CD14-positive monocyte (primary cell): ENCODE measurements at regions not wholly inside any gene's neighbourhood (a gene's known extent, or its start where the extent isn't known, plus 50 kb on each side); places are given as distances from the start of the nearest gene placed in this dataset.

Source experiments
- DNase-seq, 3 donors: peaks; one replicate each; pipeline ENCODE4 v3.0.0-alpha.2; 2011 to 2022
- H2AFZ ChIP-seq: 2 replicates; pipeline ENCODE4 v1.6.0; 2012; ENCODE audit warnings: mild to moderate bottlenecking, low read depth, low read length, inconsistent platforms; ENCODE audit not compliant: insufficient read depth, poor library complexity, severe bottlenecking
- H3K27ac ChIP-seq, 2 donors: 1 replicate in 1 of 2; 2 replicates in 1 of 2; pipeline ENCODE4 v1.5.1; 2012 to 2013; ENCODE audit warnings: low read length in 2 of 2, control low read depth in 1 of 2, inconsistent platforms in 1 of 2, low read depth in 1 of 2, mild to moderate bottlenecking in 1 of 2
- H3K27me3 ChIP-seq, 2 donors: one replicate each; pipeline versions ENCODE4 v1.6.0 to v1.6.1; 2011 to 2013; ENCODE audit warnings: low read length in 2 of 2; ENCODE audit not compliant: control insufficient read depth in 2 of 2, insufficient read depth in 2 of 2
- H3K36me3 ChIP-seq, 2 donors: replicated peaks in 1 of 2; 1 replicate in 1 of 2; 2 replicates in 1 of 2; pipeline versions ENCODE4 v1.5.1 to v1.6.1; 2012 to 2013; ENCODE audit warnings: low read length in 2 of 2, control low read depth in 1 of 2, inconsistent platforms in 1 of 2, mild to moderate bottlenecking in 1 of 2; ENCODE audit not compliant: insufficient read depth in 2 of 2, control insufficient read depth in 1 of 2
- H3K4me1 ChIP-seq, 2 donors: 1 replicate in 1 of 2; 2 replicates in 1 of 2; pipeline versions ENCODE4 v1.5.1 to v1.6.1; 2012 to 2013; ENCODE audit warnings: low read length in 2 of 2, control low read depth in 1 of 2, inconsistent platforms in 1 of 2, mild to moderate bottlenecking in 1 of 2, moderate library complexity in 1 of 2; ENCODE audit not compliant: insufficient read depth in 2 of 2, control insufficient read depth in 1 of 2
- H3K4me2 ChIP-seq: replicated peaks from 2 replicates; pipeline ENCODE3; 2012; ENCODE audit warnings: low read length, moderate library complexity, mild to moderate bottlenecking; ENCODE audit not compliant: poor library complexity, severe bottlenecking; ENCODE audit errors: extremely low read depth
- H3K4me3 ChIP-seq, 3 experiments: fragments of 200-600 bp in 1 of 3; sonication (generic) in 1 of 3; replicated peaks in 1 of 3; 1 replicate in 2 of 3; 2 replicates in 1 of 3; pipeline ENCODE4 v1.5.1; 2011 to 2013; ENCODE audit warnings: low read length in 3 of 3, mild to moderate bottlenecking in 3 of 3, control low read depth in 2 of 3, low read depth in 2 of 3, inconsistent platforms in 1 of 3, moderate library complexity in 1 of 3
- H3K79me2 ChIP-seq: 2 replicates; pipeline ENCODE4 v1.6.0; 2012; ENCODE audit warnings: mild to moderate bottlenecking, control low read depth, inconsistent platforms, low read length, moderate library complexity; ENCODE audit not compliant: insufficient read depth
- H3K9ac ChIP-seq: 2 replicates; pipeline ENCODE4 v1.6.0; 2017; ENCODE audit warnings: low read length, mild to moderate bottlenecking; ENCODE audit not compliant: insufficient read depth, poor library complexity, severe bottlenecking
- H3K9me3 ChIP-seq, 2 donors: replicated peaks in 1 of 2; 1 replicate in 1 of 2; 2 replicates in 1 of 2; pipeline versions ENCODE4 v1.5.1 to v1.6.1; 2012 to 2013; ENCODE audit warnings: low read length in 2 of 2, control low read depth in 1 of 2; ENCODE audit not compliant: control insufficient read depth in 1 of 2, insufficient read depth in 1 of 2
- H4K20me1 ChIP-seq: 2 replicates; pipeline ENCODE4 v1.6.0; 2012; ENCODE audit warnings: mild to moderate bottlenecking, low read length, control low read depth, moderate library complexity; ENCODE audit not compliant: insufficient read depth
- H3K27ac Mint-ChIP-seq, 7 donors: one replicate each; pipeline ENCODE4 v1.8.0; 2020; ENCODE audit warnings: mild to moderate bottlenecking in 7 of 7, mixed read lengths in 7 of 7, moderate library complexity in 6 of 7, inconsistent platforms in 2 of 7
- H3K27me3 Mint-ChIP-seq, 3 donors: one replicate each; pipeline ENCODE4 v1.8.0; 2021 to 2022; ENCODE audit warnings: low read depth in 3 of 3, mild to moderate bottlenecking in 3 of 3, mixed read lengths in 3 of 3, moderate library complexity in 3 of 3, inconsistent platforms in 1 of 3
- H3K36me3 Mint-ChIP-seq, 2 donors: one replicate each; pipeline ENCODE4 v1.8.0; 2020; ENCODE audit warnings: mixed read lengths in 2 of 2, inconsistent platforms in 1 of 2, mild to moderate bottlenecking in 1 of 2
- H3K4me1 Mint-ChIP-seq: one replicate; pipeline ENCODE4 v1.8.0; 2020; ENCODE audit warnings: mild to moderate bottlenecking, mixed read lengths
- H3K4me3 Mint-ChIP-seq, 2 donors: one replicate each; pipeline ENCODE4 v1.8.0; 2020; ENCODE audit warnings: mild to moderate bottlenecking in 2 of 2, mixed read lengths in 2 of 2, moderate library complexity in 1 of 2
- H3K9me3 Mint-ChIP-seq, 7 donors: one replicate each; pipeline ENCODE4 v1.8.0; 2020 to 2022; ENCODE audit warnings: mixed read lengths in 7 of 7, mild to moderate bottlenecking in 6 of 7, moderate library complexity in 6 of 7, inconsistent platforms in 2 of 7
- CTCF ChIP-seq: fragments of 200-600 bp; IDR thresholded peaks from one replicate; pipeline ENCODE4 v1.8.0; 2022; ENCODE audit warnings: antibody characterized with exemption, mild to moderate bottlenecking
- WGBS: methylation state at CpG from one replicate; pipeline ENCODE4 v1.1.5; 2013; ENCODE audit warnings: missing lambda C conversion rate; ENCODE audit not compliant: insufficient coverage; 5-methylcytosine and 5-hydroxymethylcytosine counted together
- intact Hi-C, 2 donors: fragments of 100-400 bp; cut with micrococcal nuclease; formaldehyde crosslinking; loops; one replicate each; pipeline versions ENCODE4 v1.15.0 to v1.15.1; 2023

- H3K4me1 Mint-ChIP-seq, result no peaks in the 10 kb centered on the region
- no peak for TF ChIP-seq CTCF
- no peak overlapping the region for H3K4me3 Mint-ChIP-seq
- Histone ChIP-seq H3K4me2 (no peak overlapping the region), H4K20me1 (no peaks in the 10 kb centered on the region), H3K9me3 (no peaks in the 10 kb centered on the region), H3K79me2 (no peaks in the 10 kb centered on the region), H3K4me3 (no peak overlapping the region), H3K27ac (no peak overlapping the region), H2AFZ (no peak overlapping the region), H3K36me3 (no peaks in the 10 kb centered on the region), H3K9ac (no peak overlapping the region), H3K27me3 (no peaks in the 10 kb centered on the region), H3K4me1 (no peaks in the 10 kb centered on the region)
- H3K27me3 Mint-ChIP-seq, result peaks cover 0 to 2% (median 0%) of the 10 kb centered on the region in 3 donors
- no peak for DNase-seq
- H3K27ac Mint-ChIP-seq, result no peak overlapping the region
- H3K9me3 Mint-ChIP-seq, result peaks cover 0 to 5% (median 0%) of the 10 kb centered on the region in 7 donors
- intact Hi-C loops, result no loop called here
- H3K36me3 Mint-ChIP-seq, result no peaks in the 10 kb centered on the region
Observed at GRCh38 chr4:134297765-134298164, 96.2 kb upstream of the PABPC4L start.

DNA sequence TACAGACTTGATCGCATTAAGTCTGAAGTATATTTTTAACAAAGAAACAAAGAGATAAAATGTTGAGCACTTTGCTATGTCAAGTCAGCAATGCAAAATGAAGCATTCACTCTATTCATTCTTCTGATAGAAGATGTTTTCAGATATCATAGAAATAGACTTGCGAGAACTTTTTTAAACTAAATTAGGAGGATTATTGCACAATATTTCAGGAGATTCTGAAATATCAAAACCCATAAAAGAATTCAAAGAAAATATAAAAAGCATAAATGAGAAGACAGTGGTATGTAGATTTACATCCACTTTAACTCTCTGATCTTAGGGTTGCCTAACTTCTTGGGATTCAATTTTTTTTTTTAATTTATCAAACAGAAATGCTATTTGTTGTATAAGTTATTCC is 81.1 kb upstream of the PABPC4L start:
- H3K4me3 ChIP-seq, result no peak overlapping the region
- H3K9me3 Mint-ChIP-seq, result no peaks in the 10 kb centered on the region
- H3K79me2 ChIP-seq, result no peaks in the 10 kb centered on the region
- H4K20me1 ChIP-seq, result no peaks in the 10 kb centered on the region
- H3K27me3 Mint-ChIP-seq, result no peaks in the 10 kb centered on the region
- no peak for TF ChIP-seq CTCF
- no peaks in the 10 kb centered on the region for H3K36me3 Mint-ChIP-seq
- H3K27ac ChIP-seq, result no peak overlapping the region
- intact Hi-C loops, result no loop called here
- H3K27ac Mint-ChIP-seq, result no peak overlapping the region
- H3K4me3 Mint-ChIP-seq, result no peak overlapping the region
- no peaks in the 10 kb centered on the region for H3K4me1 ChIP-seq
- no peak overlapping the region for H3K9ac ChIP-seq
- H3K4me2 ChIP-seq, result no peak overlapping the region
- no peaks in the 10 kb centered on the region for H3K36me3 ChIP-seq
- no peaks in the 10 kb centered on the region for H3K4me1 Mint-ChIP-seq
- WGBS, result no CpG with 5 or more reads among the region's 2 CpGs
- no peaks in the 10 kb centered on the region for H3K27me3 ChIP-seq
- H3K9me3 ChIP-seq, result no peaks in the 10 kb centered on the region
- no peak overlapping the region for H2AFZ ChIP-seq
- DNase-seq, result no peak
